ENCODE measurements at regions not wholly inside any gene's neighbourhood (a gene's known extent, or its start where the extent isn't known, plus 50 kb on each side); places are given as distances from the start of the nearest gene placed in this dataset.

DNA sequence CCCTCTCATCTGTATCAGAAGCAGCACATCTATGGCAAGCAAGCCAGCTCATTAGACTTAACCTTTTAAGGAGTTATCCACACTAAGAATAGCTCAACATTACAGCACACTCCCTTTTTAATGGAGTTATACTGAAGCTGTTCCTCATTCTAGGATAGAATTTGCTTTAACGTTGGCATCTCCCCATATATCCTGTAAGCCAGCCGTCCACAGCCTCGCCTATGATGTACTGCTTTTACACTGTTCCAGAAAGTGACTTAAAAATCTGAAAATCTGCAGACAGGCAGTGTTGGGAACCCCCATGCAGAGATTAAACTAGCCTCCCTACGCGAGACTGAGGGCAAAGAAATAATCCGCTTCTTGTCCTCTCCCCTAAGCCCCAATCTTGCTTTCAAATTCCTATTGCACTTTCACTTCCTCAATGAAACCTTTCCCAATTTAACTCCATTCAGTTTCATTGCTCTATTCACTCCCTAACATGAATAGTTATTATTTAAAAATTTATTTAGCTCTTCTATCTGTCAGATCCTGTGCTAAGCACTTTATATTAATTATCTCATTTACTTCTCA, 225.0 kb downstream of the BLID start:
- no peak for TF ChIP-seq POLR2A (IDR thresholded peaks at IDR 0.05)
- TF ChIP-seq, protein P1, sequence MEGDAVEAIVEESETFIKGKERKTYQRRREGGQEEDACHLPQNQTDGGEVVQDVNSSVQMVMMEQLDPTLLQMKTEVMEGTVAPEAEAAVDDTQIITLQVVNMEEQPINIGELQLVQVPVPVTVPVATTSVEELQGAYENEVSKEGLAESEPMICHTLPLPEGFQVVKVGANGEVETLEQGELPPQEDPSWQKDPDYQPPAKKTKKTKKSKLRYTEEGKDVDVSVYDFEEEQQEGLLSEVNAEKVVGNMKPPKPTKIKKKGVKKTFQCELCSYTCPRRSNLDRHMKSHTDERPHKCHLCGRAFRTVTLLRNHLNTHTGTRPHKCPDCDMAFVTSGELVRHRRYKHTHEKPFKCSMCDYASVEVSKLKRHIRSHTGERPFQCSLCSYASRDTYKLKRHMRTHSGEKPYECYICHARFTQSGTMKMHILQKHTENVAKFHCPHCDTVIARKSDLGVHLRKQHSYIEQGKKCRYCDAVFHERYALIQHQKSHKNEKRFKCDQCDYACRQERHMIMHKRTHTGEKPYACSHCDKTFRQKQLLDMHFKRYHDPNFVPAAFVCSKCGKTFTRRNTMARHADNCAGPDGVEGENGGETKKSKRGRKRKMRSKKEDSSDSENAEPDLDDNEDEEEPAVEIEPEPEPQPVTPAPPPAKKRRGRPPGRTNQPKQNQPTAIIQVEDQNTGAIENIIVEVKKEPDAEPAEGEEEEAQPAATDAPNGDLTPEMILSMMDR (IDR thresholded peaks at IDR 0.05): no peak

All from adrenal gland (tissue), 5 donors.